Neural cell (in vitro differentiated cells): ENCODE measurements at regions not wholly inside any gene's neighbourhood (a gene's known extent, or its start where the extent isn't known, plus 50 kb on each side); places are given as distances from the start of the nearest gene placed in this dataset.

Experiments used
- H2AFZ ChIP-seq: fragments of 200-600, 300-800 bp; sonication (generic), shearing (Covaris generic); 2 replicates; pipeline ENCODE4 v1.6.0; 2014; ENCODE audit warnings: low read depth, mild to moderate bottlenecking, antibody characterized with exemption, low read length, moderate library complexity
- H3F3A ChIP-seq: fragments of 200-600 bp; shearing (Covaris generic); 2 replicates; pipeline ENCODE4 v1.6.1; 2016; ENCODE audit warnings: mild to moderate bottlenecking, moderate library complexity, mixed read lengths, antibody characterized with exemption, low read length; ENCODE audit not compliant: insufficient read depth, poor library complexity, severe bottlenecking
- H3K27ac ChIP-seq: fragments of 200-600, 300-800 bp; sonication (generic), shearing (Covaris generic); 2 replicates; pipeline ENCODE4 v1.5.1; 2014; ENCODE audit warnings: mild to moderate bottlenecking, low read length, moderate library complexity
- H3K27me3 ChIP-seq: fragments of 300-800, 200-600 bp; sonication (generic), shearing (Covaris generic); 2 replicates; pipeline ENCODE4 v1.6.0; 2014; ENCODE audit warnings: mild to moderate bottlenecking, low read depth, low read length, moderate library complexity; ENCODE audit not compliant: insufficient read depth
- H3K36me3 ChIP-seq: fragments of 300-800, 200-600 bp; sonication (generic), shearing (Covaris generic); 2 replicates; pipeline ENCODE4 v1.5.1; 2014; ENCODE audit warnings: mild to moderate bottlenecking, antibody characterized with exemption, low read length, moderate library complexity; ENCODE audit not compliant: insufficient read depth
- H3K4me2 ChIP-seq: fragments of 300-800, 200-600 bp; sonication (generic), shearing (Covaris generic); 2 replicates; pipeline ENCODE4 v1.6.0; 2014; ENCODE audit warnings: mild to moderate bottlenecking, low read length
- H3K4me3 ChIP-seq: fragments of 300-800, 200-600 bp; sonication (generic), shearing (Covaris generic); 2 replicates; pipeline ENCODE4 v1.5.1; 2014; ENCODE audit warnings: mild to moderate bottlenecking, low read length, moderate library complexity
- H3K79me2 ChIP-seq: fragments of 200-600 bp; shearing (Covaris generic); replicated peaks from 2 replicates; pipeline ENCODE4 v1.6.0; 2014; ENCODE audit warnings: mild to moderate bottlenecking, low read length, moderate library complexity; ENCODE audit not compliant: insufficient read depth
- H3K9ac ChIP-seq: fragments of 300-800, 200-600 bp; sonication (generic), shearing (Covaris generic); 2 replicates; pipeline ENCODE4 v1.6.1; 2016; ENCODE audit warnings: mild to moderate bottlenecking, low read length, mixed read lengths
- H3K9me2 ChIP-seq: fragments of 200-600 bp; shearing (Covaris generic); 2 replicates; pipeline ENCODE4 v1.6.1; 2016; ENCODE audit warnings: mild to moderate bottlenecking, low read length, mixed read lengths; ENCODE audit not compliant: insufficient read depth
- H3K9me3 ChIP-seq: fragments of 200-600, 300-800 bp; sonication (generic), shearing (Covaris generic); 2 replicates; pipeline ENCODE4 v1.6.1; 2016; ENCODE audit warnings: mild to moderate bottlenecking, mixed run types, low read length, moderate library complexity, mixed read lengths
- H4K20me1 ChIP-seq: fragments of 200-600 bp; shearing (Covaris generic); 2 replicates; pipeline ENCODE4 v1.6.1; 2016; ENCODE audit warnings: mild to moderate bottlenecking, mixed run types; ENCODE audit not compliant: insufficient read depth
- EP300 ChIP-seq: fragments of 450-650 bp; conservative IDR thresholded peaks from 2 replicates; pipeline ENCODE4 v1.6.1; 2014; ENCODE audit warnings: antibody characterized with exemption, mild to moderate bottlenecking, moderate library complexity; ENCODE audit not compliant: poor library complexity, severe bottlenecking
- EZH2 ChIP-seq: fragments of 200-600, 300-800 bp; shearing (Covaris generic), sonication (generic); IDR thresholded peaks from 2 replicates; pipeline ENCODE4 v1.6.1; 2014; ENCODE audit warnings: antibody characterized with exemption, low read length, borderline replicate concordance, mild to moderate bottlenecking; ENCODE audit not compliant: insufficient read depth, poor library complexity, severe bottlenecking
- MXI1 ChIP-seq: fragments of 450-650 bp; conservative IDR thresholded peaks from 2 replicates; pipeline ENCODE4 v1.6.1; 2014; ENCODE audit warnings: antibody characterized with exemption, mild to moderate bottlenecking; ENCODE audit not compliant: poor library complexity, severe bottlenecking
- POLR2AphosphoS5 ChIP-seq: IDR thresholded peaks from 2 replicates; pipeline ENCODE4 v1.6.1; 2012
- RAD21 ChIP-seq: fragments of 450-650 bp; conservative IDR thresholded peaks from 2 replicates; pipeline ENCODE4 v1.6.1; 2014; ENCODE audit warnings: antibody characterized with exemption, mild to moderate bottlenecking, moderate library complexity
- REST ChIP-seq: IDR thresholded peaks from 2 replicates; pipeline ENCODE4 v1.6.1; 2012; ENCODE audit warnings: borderline replicate concordance
- SMC3 ChIP-seq: fragments of 450-650 bp; conservative IDR thresholded peaks from 2 replicates; pipeline ENCODE4 v1.6.1; 2014; ENCODE audit warnings: antibody characterized with exemption, mild to moderate bottlenecking, moderate library complexity; ENCODE audit not compliant: poor library complexity
- TAF1 ChIP-seq: IDR thresholded peaks from 2 replicates; pipeline ENCODE4 v1.6.1; 2012; ENCODE audit warnings: low read depth

DNA sequence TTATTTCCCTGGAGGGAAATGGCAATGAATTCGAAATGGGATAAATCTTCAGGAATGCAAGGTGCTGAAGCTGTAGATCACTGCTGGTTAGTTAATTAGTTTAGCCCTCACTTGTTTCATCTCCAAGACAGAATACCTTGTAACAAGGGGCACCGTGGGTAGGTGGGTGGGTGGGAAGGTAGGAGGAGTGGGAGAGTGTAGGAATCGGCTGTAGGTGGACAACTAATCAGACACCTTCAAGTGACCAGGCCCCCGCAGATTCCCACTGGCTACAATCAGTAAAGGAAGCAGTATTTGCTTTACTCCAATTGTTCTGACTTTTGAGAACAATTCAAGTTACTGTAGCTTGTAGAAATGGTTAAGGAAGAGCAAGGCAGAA is 293.7 kb downstream of the TLE1 start:
- Histone ChIP-seq H4K20me1 (no peaks in the 10 kb centered on the region), H3K9ac (no peak overlapping the region), H3K9me3 (no peaks in the 10 kb centered on the region), H3K27me3 (no peaks in the 10 kb centered on the region), H3K27ac (peak overlapping the region; percentile 73), H2AFZ (no peak overlapping the region), H3K4me3 (peak overlapping the region; percentile 50), H3K79me2 (no peaks in the 10 kb centered on the region), H3F3A (no peaks in the 10 kb centered on the region), H3K36me3 (no peaks in the 10 kb centered on the region), H3K4me2 (peak overlapping the region; percentile 42), H3K9me2 (no peaks in the 10 kb centered on the region)
- TF ChIP-seq SMC3 (no peak), REST (no peak), TAF1 (no peak), POLR2AphosphoS5 (no peak), EP300 (no peak), MXI1 (no peak), EZH2 (no peak), RAD21 (no peak)

DNA sequence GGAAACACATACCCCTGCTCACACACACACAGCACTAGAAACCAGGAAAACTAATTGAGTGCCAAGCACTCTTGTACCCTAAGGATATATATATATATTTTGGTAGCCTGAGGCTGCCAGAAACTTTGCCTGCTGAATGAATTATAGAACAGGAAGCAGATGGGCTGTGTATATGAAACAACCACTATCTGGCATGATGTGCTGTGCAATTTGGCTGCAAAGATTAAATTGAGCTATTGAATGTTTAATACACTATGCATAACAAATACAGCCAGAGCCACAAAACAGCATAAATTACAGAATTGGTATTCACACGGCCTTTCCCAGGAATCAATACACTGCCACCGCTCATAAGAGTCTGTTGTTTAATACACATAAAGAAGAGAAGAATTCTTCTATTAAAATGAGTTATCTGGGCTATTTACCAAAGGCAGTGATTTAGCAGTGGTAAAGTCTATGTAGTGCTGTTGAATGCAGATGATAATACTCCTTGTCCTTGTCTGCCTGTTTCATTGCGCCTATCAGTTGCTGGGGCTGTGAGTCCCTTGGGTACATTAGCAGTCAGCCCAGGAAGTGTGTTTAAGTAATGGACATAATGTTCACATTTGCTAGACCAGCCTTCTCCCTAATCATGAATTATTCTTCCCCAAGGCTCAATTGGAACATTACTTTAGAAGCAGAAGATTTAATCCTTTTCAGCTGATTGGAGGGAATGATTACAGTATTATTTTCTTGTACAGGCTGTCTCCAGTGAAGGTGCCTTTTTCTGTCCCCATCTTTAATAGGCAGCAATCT is 294.3 kb downstream of the TLE1 start:
- Histone ChIP-seq H3K4me2 (peak overlapping the region; percentile 42), H3K9ac (no peak overlapping the region), H3K9me2 (no peaks in the 10 kb centered on the region), H3K27me3 (no peaks in the 10 kb centered on the region), H4K20me1 (no peaks in the 10 kb centered on the region), H3F3A (no peaks in the 10 kb centered on the region), H3K79me2 (no peaks in the 10 kb centered on the region), H2AFZ (no peak overlapping the region), H3K36me3 (no peaks in the 10 kb centered on the region), H3K4me3 (peak overlapping the region; percentile 50), H3K9me3 (no peaks in the 10 kb centered on the region), H3K27ac (peak overlapping the region; percentile 73)
- TF ChIP-seq EP300 (peak; percentile 81), RAD21 (no peak), POLR2AphosphoS5 (peak; percentile 89), REST (peak; percentile 88)
